ENCODE measurements at regions not wholly inside any gene's neighbourhood (a gene's known extent, or its start where the extent isn't known, plus 50 kb on each side); places are given as distances from the start of the nearest gene placed in this dataset.

- DNase-seq (ENCODE audit: low spot score), result no peak
Measured at GRCh38 chr4:119707336-119707735, 78.7 kb upstream of the PDE5A start.

GRCh38 chr4:119706804-119707203, 78.2 kb upstream of the PDE5A start:
- DNase-seq (ENCODE audit: low spot score), result no peak

GRCh38 chr4:119697887-119698393, 69.3 kb upstream of the PDE5A start:
- no peak for DNase-seq (ENCODE audit: low spot score)

- no peak for DNase-seq (ENCODE audit: low spot score)
Measured at GRCh38 chr4:119696963-119697362, 68.4 kb upstream of the PDE5A start.

GRCh38 chr4:119695216-119695615, 66.6 kb upstream of the PDE5A start:
- no peak for DNase-seq (ENCODE audit: low spot score)

GRCh38 chr4:119693126-119693525, 64.5 kb upstream of the PDE5A start:
- DNase-seq (ENCODE audit: low spot score), result peak; percentile 17

- DNase-seq (ENCODE audit: low spot score), result peak; percentile 41
Measured at GRCh38 chr4:119692001-119692400, 63.4 kb upstream of the PDE5A start.

GRCh38 chr4:119690871-119691270, 62.3 kb upstream of the PDE5A start:
- no peak for DNase-seq (ENCODE audit: low spot score)

- no peak for DNase-seq (ENCODE audit: low spot score)
Measured at GRCh38 chr4:119688446-119688845, 59.8 kb upstream of the PDE5A start.

GRCh38 chr4:119684463-119684862, 55.9 kb upstream of the PDE5A start:
- DNase-seq (ENCODE audit: low spot score), result no peak

- peak; percentile 19 for DNase-seq (ENCODE audit: low spot score)
Measured at GRCh38 chr4:119683518-119683917, 54.9 kb upstream of the PDE5A start.

GRCh38 chr4:119682099-119682498, 53.5 kb upstream of the PDE5A start:
- no peak for DNase-seq (ENCODE audit: low spot score)

- DNase-seq (ENCODE audit: low spot score), result no peak
Measured at GRCh38 chr4:119679251-119679650, 50.6 kb upstream of the PDE5A start.

GRCh38 chr4:119678761-119679160, 50.2 kb upstream of the PDE5A start:
- peak; percentile 7 for DNase-seq (ENCODE audit: low spot score)
